HG03442 (cell line): ENCODE measurements at regions not wholly inside any gene's neighbourhood (a gene's known extent, or its start where the extent isn't known, plus 50 kb on each side); places are given as distances from the start of the nearest gene placed in this dataset.
"Not testable (repeated sequence)": the region's sequence is repeated elsewhere in the genome, so short reads cannot be mapped to it uniquely, and the experiment has no call there.

Source experiments
- ATAC-seq: cut with Tn5 transposase; IDR thresholded peaks from one replicate; pipeline ENCODE4 v1.9.1; 2021; ENCODE audit warnings: mild to moderate bottlenecking, moderate library complexity; ENCODE audit not compliant: unreplicated experiment

GRCh38 chr6:56840467-56841380 is 114.2 kb upstream of the BEND6 start:
- no peak for ATAC-seq

- ATAC-seq, result no peak
These were observed 115.2 kb upstream of the BEND6 start for GRCh38 chr6:56839533-56840183.

- ATAC-seq, result no peak
These were observed 115.9 kb upstream of the BEND6 start for GRCh38 chr6:56838965-56839364.

DNA sequence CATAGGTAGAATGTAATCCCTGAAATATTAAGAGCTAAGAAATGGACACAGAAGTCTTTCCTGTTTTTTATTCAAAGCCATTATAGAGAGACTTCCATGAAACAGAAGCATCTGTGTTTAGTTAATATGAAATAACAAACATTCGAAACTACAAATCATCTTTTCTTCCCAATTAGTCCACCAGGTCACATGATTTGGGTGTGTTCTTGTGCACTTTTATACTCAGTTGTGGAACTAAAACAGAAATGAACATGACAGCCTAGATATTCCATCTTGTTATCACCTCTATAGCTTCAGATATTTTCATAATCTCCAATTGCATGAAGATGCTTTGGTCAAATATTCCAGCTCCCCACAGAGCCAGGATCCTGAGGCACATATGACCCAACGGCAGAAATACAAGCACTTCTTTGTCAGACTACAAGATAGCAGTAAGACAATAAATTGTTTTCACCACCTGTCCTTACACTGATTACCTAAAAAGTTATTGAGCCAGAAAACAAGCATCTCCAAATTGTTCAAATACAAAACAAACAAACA is 116.8 kb upstream of the BEND6 start:
- ATAC-seq, result no peak

GRCh38 chr6:56837322-56837894 is 117.5 kb upstream of the BEND6 start:
- no peak for ATAC-seq

DNA sequence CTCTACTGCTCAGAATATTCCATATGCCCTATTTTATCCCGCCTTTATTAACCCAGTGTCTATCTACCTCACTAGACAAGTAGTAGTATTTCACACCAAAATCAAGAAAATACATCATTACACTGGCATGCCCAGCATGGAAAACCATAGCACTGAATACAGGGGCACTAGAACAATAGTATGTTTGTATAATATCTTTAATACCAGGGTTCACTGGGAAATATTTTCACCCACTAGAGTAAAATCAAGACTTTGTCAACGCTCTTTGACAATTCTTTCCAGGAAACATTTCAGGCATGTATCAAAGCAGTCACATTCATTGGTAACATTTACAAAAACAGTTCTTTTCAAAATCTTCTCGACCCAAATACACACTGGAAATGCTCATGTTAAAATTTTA is 119.3 kb upstream of the BEND6 start:
- no peak for ATAC-seq

- ATAC-seq, result no peak
These were observed 121.0 kb upstream of the BEND6 start for GRCh38 chr6:56833873-56834272.

GRCh38 chr6:56833127-56833791 is 121.6 kb upstream of the BEND6 start:
- peak; percentile 41 for ATAC-seq

- ATAC-seq, result no peak
These were observed 122.7 kb upstream of the BEND6 start for GRCh38 chr6:56832225-56832624.

- no peak for ATAC-seq
These were observed 123.6 kb upstream of the BEND6 start for GRCh38 chr6:56831334-56831733.

- no peak for ATAC-seq
These were observed 126.8 kb upstream of the BEND6 start for GRCh38 chr6:56827908-56828649.

GRCh38 chr6:56824431-56824830 is 130.5 kb upstream of the BEND6 start:
- ATAC-seq, result not testable (repeated sequence)

DNA sequence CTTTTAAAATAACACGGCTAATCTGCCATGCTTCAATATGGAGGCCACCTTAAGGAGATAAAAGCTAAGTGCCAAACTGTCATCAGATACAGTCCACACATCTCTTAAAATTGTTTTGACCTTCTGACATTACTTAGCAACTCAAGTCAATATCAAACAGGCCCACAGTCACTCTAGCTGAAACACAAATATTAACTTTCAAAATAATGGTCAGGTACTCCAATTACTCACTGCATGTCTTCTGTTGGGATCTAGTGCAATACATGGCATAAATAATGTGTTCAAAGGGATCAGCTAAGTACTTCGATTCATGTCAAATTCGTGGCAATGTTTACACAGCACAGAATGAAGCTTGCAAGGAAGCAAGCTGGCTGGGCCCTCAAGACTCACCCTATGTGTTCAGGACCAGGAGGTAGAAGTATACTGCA is 133.9 kb upstream of the BEND6 start:
- no peak for ATAC-seq

GRCh38 chr6:56820060-56820459 is 134.8 kb upstream of the BEND6 start:
- ATAC-seq, result no peak

- no peak for ATAC-seq
These were observed 135.3 kb upstream of the BEND6 start for GRCh38 chr6:56819604-56820003.

DNA sequence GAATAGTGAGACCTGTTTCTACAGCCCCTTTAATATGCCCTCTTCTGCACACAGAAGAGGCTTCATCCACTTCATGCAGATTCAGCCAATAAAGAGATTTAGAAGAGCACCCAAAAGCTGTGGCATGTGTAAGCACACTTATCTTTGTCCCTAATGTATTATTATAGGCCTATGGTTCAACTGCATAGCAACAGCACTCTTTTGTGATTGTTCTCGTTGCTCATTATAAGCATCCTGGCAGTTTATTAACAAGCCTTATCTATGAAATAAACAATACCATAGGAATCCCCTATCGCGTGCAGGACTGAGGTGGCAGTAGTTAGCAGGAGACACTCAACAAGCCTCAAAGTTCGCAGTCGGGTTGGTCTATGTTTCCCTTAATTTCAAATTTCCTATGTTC is 138.5 kb upstream of the BEND6 start:
- ATAC-seq, result no peak

DNA sequence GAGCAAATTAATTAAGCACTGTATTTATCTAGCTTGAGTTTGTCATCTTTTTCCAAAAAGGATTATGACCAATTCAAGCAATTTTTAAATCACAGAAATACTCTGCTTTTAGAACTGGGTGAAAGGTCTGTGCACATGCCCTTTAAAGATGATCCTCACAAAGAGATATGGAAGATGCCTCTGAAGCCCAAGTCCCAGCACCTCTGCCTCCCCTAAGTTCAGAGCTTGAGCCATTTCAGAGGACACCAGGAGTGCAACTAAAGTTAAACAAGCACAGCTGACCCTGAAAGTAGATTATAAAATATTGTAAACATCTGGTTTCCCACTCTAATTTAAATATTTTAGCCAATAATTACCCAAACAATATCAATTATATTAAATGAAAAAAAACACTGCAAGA is 139.5 kb upstream of the BEND6 start:
- ATAC-seq, result no peak

DNA sequence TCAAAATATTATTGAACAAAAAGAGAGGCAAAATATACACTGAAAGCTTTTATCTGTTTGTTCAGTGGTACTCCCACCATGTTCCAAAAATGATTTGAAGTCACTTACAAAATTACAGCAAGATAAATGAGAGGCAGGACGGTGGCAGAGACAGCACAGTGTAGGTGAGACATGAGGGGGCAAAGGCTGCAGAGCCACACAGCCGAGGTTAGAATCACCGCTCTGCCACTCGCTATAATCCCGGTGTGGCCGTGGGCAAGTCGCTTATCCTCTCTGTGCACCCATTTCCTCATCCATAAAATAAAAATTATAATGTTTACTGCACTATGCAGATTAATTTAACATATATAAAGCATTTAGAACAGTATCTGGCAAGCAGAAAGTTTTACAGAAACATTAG is 140.1 kb upstream of the BEND6 start:
- no peak for ATAC-seq

GRCh38 chr6:56814308-56814707 is 140.6 kb upstream of the BEND6 start:
- ATAC-seq, result peak; percentile 55

DNA sequence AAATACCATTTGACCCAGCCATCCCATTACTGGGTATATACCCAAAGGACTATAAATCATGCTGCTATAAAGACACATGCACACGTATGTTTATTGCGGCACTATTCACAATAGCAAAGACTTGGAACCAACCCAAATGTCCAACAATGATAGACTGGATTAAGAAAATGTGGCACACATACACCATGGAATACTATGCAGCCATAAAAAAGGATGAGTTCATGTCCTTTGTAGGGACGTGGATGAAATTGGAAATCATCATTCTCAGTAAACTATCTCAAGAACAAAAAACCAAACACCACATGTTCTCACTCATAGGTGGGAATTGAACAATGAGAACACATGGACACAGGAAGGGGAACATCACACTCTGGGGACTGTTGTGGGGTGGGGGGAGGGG is 142.1 kb upstream of the BEND6 start:
- ATAC-seq, result not testable (repeated sequence)
